ENCODE measurements at regions not wholly inside any gene's neighbourhood (a gene's known extent, or its start where the extent isn't known, plus 50 kb on each side); places are given as distances from the start of the nearest gene placed in this dataset.

DNA sequence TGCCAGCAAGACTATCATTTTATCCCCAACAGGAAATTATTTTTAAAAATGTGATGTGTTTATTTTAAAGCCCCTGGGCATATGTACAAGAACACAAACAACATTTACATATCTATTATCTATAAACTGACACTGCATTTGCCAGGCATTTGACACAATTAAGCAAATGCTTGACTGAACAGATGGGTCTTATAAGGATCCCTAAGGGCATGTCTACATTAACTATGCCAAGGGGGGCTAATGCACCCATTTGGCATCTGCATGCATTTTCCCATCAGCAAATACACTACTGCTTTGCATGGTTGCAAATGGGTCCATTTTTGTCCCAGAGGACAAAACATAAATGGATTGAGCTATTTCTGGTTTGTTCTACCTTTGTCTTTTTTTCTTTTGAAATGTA is 884.8 kb upstream of the B3GALT2 start:
- TF ChIP-seq, protein P1, sequence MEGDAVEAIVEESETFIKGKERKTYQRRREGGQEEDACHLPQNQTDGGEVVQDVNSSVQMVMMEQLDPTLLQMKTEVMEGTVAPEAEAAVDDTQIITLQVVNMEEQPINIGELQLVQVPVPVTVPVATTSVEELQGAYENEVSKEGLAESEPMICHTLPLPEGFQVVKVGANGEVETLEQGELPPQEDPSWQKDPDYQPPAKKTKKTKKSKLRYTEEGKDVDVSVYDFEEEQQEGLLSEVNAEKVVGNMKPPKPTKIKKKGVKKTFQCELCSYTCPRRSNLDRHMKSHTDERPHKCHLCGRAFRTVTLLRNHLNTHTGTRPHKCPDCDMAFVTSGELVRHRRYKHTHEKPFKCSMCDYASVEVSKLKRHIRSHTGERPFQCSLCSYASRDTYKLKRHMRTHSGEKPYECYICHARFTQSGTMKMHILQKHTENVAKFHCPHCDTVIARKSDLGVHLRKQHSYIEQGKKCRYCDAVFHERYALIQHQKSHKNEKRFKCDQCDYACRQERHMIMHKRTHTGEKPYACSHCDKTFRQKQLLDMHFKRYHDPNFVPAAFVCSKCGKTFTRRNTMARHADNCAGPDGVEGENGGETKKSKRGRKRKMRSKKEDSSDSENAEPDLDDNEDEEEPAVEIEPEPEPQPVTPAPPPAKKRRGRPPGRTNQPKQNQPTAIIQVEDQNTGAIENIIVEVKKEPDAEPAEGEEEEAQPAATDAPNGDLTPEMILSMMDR (conservative IDR thresholded peaks at IDR 0.05; ENCODE audit: low read length), result no peak
- TF ChIP-seq EZH2phosphoT487 (IDR thresholded peaks at IDR 0.05; ENCODE audit: borderline replicate concordance), result no peak

All from Loucy (cell line).